ENCODE measurements at regions not wholly inside any gene's neighbourhood (a gene's known extent, or its start where the extent isn't known, plus 50 kb on each side); places are given as distances from the start of the nearest gene placed in this dataset.
"Not testable (repeated sequence)": the region's sequence is repeated elsewhere in the genome, so short reads cannot be mapped to it uniquely, and the experiment has no call there.

- TF ChIP-seq CTCF (IDR thresholded peaks at IDR 0.05; ENCODE audit: low read depth, low read length, poor library complexity, severe bottlenecking); EZH2phosphoT487 (IDR thresholded peaks at IDR 0.05; ENCODE audit: borderline replicate concordance, low read length): not testable (repeated sequence)
These were observed 328.1 kb upstream of the KLHL29 start for GRCh38 chr2:23056846-23057245.
